MCF 10A (cell line): ENCODE measurements at regions not wholly inside any gene's neighbourhood (a gene's known extent, or its start where the extent isn't known, plus 50 kb on each side); places are given as distances from the start of the nearest gene placed in this dataset.
A peak's percentile ranks its signal among the peaks of the same experiment; 100 is the strongest.

Source experiments
- BruUV-seq: library from RNA; stranded (reverse); fragments of 400-500 nt; replicated peaks from 2 replicates; lab custom pipeline; 2021; lab: Mats Ljungman, UMichigan
- CTCF ChIA-PET: fragments of 300-600 bp; sonication (Branson Sonifier 250); formaldehyde crosslinking; extraction: SDS; loops from one replicate; lab custom pipeline; 2021; ENCODE audit warnings: antibody characterized with exemption, inconsistent platforms; lab: Yijun Ruan, JAX
- POLR2A ChIA-PET: fragments of 300-600, 350-650 bp; sonication (Branson Sonifier 250); formaldehyde crosslinking; extraction: SDS; loops from one replicate; lab custom pipeline; 2020; ENCODE audit warnings: antibody characterized with exemption, inconsistent platforms; lab: Yijun Ruan, JAX
- DNase-seq: peaks from one replicate; pipeline ENCODE4 v3.0.0-alpha.2; 2018; ENCODE audit not compliant: unreplicated experiment
- H3K27ac Mint-ChIP-seq: one replicate; pipeline ENCODE4 v1.8.0; 2022; ENCODE audit warnings: mild to moderate bottlenecking, low read depth, mixed read lengths; ENCODE audit not compliant: unreplicated experiment
- H3K27me3 Mint-ChIP-seq: one replicate; pipeline ENCODE4 v1.8.0; 2022; ENCODE audit warnings: mixed read lengths; ENCODE audit not compliant: insufficient read depth, unreplicated experiment
- H3K36me3 Mint-ChIP-seq: one replicate; pipeline ENCODE4 v1.8.0; 2022; ENCODE audit warnings: mild to moderate bottlenecking, moderate library complexity, mixed read lengths; ENCODE audit not compliant: insufficient read depth, unreplicated experiment
- H3K4me1 Mint-ChIP-seq: one replicate; pipeline ENCODE4 v1.8.0; 2022; ENCODE audit warnings: mixed read lengths; ENCODE audit not compliant: insufficient read depth, unreplicated experiment
- H3K4me3 Mint-ChIP-seq: one replicate; pipeline ENCODE4 v1.8.0; 2022; ENCODE audit warnings: mild to moderate bottlenecking, moderate library complexity, mixed read lengths; ENCODE audit not compliant: unreplicated experiment
- H3K9me3 Mint-ChIP-seq: one replicate; pipeline ENCODE4 v1.8.0; 2022; ENCODE audit warnings: mixed read lengths; ENCODE audit not compliant: unreplicated experiment
- intact Hi-C: fragments of 100-400 bp; cut with micrococcal nuclease; formaldehyde crosslinking; loops from 2 replicates; pipeline ENCODE4 v1.14.1; 2022
- TF ChIP-seq, protein P1 (sequence below): fragments of 200-600 bp; IDR thresholded peaks from one replicate; pipeline ENCODE4 v1.8.0; 2022; ENCODE audit warnings: antibody characterized with exemption, mild to moderate bottlenecking; ENCODE audit not compliant: unreplicated experiment

DNA sequence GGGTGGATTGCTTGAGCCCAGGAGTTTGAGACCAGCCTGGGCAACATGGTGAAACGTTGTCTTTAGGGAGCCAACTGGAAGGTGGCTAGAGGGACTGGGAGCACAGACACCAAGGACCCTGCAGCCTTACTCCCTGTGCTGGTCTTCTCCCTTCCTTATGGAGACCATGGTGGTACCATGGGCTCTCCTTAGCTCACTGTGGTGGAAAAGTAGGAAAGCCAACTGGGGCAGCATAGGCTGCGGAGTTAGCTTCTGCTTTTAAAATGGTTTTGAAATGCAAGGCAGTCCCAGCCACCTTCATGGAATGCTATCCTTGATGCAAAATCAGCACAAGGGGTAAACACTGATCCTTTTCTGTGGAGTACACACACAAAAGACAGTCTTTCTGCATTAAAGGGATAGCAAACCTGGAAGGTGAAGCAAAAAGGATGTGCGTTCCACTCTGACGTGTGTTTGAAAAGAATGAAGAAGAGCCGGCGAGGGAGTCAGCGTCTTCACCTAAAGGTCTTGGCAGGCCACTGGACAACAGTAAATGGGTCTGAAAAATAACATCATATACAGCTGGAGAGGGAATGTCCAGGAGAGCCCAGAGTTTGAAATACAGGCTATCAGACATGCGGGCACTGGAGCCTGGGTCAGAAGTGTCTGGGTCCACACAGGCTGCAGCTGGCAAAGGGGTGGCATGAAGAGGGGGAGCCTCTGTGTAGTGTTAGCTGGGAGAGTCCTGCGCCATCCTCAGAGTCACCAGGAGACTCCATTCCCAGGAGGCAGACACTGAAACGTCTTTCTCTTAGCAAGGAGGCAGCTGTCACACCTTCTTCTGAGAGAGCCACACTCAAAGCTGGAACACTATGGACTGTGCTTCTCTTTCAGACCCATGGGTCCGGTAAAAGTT lies 58.5 kb downstream of the GPR6 start:
- BruUV-seq = no TSS peak
- TF ChIP-seq, protein P1, sequence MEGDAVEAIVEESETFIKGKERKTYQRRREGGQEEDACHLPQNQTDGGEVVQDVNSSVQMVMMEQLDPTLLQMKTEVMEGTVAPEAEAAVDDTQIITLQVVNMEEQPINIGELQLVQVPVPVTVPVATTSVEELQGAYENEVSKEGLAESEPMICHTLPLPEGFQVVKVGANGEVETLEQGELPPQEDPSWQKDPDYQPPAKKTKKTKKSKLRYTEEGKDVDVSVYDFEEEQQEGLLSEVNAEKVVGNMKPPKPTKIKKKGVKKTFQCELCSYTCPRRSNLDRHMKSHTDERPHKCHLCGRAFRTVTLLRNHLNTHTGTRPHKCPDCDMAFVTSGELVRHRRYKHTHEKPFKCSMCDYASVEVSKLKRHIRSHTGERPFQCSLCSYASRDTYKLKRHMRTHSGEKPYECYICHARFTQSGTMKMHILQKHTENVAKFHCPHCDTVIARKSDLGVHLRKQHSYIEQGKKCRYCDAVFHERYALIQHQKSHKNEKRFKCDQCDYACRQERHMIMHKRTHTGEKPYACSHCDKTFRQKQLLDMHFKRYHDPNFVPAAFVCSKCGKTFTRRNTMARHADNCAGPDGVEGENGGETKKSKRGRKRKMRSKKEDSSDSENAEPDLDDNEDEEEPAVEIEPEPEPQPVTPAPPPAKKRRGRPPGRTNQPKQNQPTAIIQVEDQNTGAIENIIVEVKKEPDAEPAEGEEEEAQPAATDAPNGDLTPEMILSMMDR = no peak
- ChIA-PET POLR2A (interaction anchor here (0.6 kb wide), 1 partner anchor 210 kb away, joined by 4 read pairs; no protein-coding TSS in a partner anchor), CTCF (interaction anchor here (0.7 to 12.6 kb wide), 7 partner anchors 13 to 511 kb away, joined by 3 to 337 read pairs (median 77); no protein-coding TSS in a partner anchor)
- Mint-ChIP-seq H3K27me3 (no peaks in the 10 kb centered on the region), H3K36me3 (peaks cover 8% of the 10 kb centered on the region), H3K27ac (no peak overlapping the region), H3K4me3 (no peak overlapping the region), H3K4me1 (peaks cover 13% of the 10 kb centered on the region), H3K9me3 (no peaks in the 10 kb centered on the region)
- intact Hi-C loops = no loop called here
- no peak for DNase-seq

DNA sequence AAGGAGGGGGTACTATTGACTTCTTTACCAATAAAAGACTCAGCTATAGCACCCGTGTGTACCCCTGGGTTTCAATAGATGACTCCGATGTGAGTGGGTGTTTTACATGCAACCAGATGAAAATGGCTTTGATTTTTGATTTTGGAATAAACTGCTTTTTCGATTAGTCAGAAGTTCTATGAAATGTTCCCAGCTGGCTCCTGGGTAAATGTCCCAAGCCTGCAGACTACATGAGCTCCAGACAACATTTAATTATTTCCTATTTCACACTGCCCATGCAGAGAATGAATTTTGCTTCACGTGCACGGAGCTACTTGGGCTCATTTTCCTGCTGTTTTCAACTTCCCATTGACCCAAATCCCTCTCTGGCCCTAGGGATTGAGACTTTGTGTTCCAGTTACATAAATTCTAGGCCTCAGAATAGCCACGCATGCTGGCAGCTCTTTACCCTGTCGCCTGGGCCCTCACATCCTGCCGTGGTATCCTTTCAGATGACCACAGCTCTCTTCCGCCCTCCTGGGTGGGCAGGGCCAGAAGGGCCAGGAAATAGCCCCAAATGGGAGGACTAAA lies 59.7 kb downstream of the GPR6 start:
- intact Hi-C loops = no loop called here
- Mint-ChIP-seq H3K27me3 (no peaks in the 10 kb centered on the region), H3K4me3 (no peak overlapping the region), H3K9me3 (no peaks in the 10 kb centered on the region), H3K27ac (no peak overlapping the region), H3K4me1 (peaks cover 15% of the 10 kb centered on the region), H3K36me3 (peaks cover 8% of the 10 kb centered on the region)
- POLR2A ChIA-PET = interaction anchor here (0.6 to 0.7 kb wide), 2 partner anchors 211 to 338 kb away, joined by 3 to 4 read pairs; no protein-coding TSS in a partner anchor
- CTCF ChIA-PET = interaction anchor here (0.5 to 12.6 kb wide), 13 partner anchors 12 to 1929 kb away, joined by 3 to 337 read pairs (median 9); partner anchors contain the start of genes AK9 and FIG4
- DNase-seq = no peak
- no TSS peak for BruUV-seq
- TF ChIP-seq, protein P1 = no peak

DNA sequence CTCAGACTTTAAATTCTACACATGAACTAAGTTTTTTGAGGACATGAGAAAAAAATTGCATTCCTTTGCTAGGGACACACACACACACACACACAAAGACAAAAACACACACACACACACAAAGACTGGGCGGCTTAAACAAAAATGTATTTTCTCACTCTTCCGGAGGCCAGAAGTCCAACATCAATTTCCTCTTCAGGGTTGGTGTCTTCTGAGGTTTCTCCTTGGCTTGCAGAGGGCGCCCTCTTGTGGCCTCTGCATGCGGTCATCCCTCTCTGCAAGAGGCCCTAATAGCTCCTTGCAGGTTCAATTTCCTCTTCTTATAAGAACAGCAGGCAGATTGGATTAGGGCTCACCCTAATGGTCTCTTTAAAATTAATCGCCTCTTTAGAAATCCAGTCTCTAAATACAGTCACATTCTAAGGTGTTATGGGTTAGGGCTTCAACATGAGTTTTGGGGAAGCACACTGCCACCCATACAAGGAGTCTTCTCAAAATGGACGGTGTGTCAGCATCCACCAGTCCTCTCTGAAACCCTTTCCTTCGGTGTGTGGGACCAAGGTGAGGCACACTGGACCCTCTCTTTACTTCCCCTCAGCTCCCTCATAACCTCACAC lies 61.4 kb downstream of the GPR6 start:
- Mint-ChIP-seq H3K9me3 (no peaks in the 10 kb centered on the region), H3K27me3 (no peaks in the 10 kb centered on the region), H3K27ac (peak overlapping the region; percentile 22), H3K36me3 (peaks cover 8% of the 10 kb centered on the region), H3K4me3 (peak overlapping the region; percentile 68), H3K4me1 (peaks cover 15% of the 10 kb centered on the region)
- intact Hi-C loops = loop anchor here (1.0 kb wide), 5 partner anchors 14 to 512 kb away; no protein-coding TSS in a partner anchor
- DNase-seq = peak; percentile 90
- ChIA-PET POLR2A (interaction anchor here (0.7 to 1.6 kb wide), 11 partner anchors 8 to 495 kb away, joined by 3 to 6 read pairs (median 3); partner anchors contain the start of genes CDC40 and WASF1), CTCF (interaction anchor here (0.5 to 12.6 kb wide), 127 partner anchors 9 to 1182 kb away, joined by 3 to 337 read pairs (median 4); partner anchors contain the start of genes AK9, CDC40, FIG4 and WASF1)
- no TSS peak for BruUV-seq
- TF ChIP-seq, protein P1 = peak; percentile 85
